Glutamatergic neuron (in vitro differentiated cells): ENCODE measurements at regions not wholly inside any gene's neighbourhood (a gene's known extent, or its start where the extent isn't known, plus 50 kb on each side); places are given as distances from the start of the nearest gene placed in this dataset.
A peak's percentile ranks its signal among the peaks of the same experiment; 100 is the strongest.

ENCODE experiments used
- DNase-seq: peaks from one replicate; pipeline ENCODE4 v3.0.0; 2022
- H3K27ac Mint-ChIP-seq: one replicate; pipeline ENCODE4 v1.8.0; 2020; ENCODE audit warnings: mild to moderate bottlenecking, mixed read lengths, inconsistent platforms; ENCODE audit not compliant: unreplicated experiment
- H3K27me3 Mint-ChIP-seq: one replicate; pipeline ENCODE4 v1.8.0; 2020; ENCODE audit warnings: mild to moderate bottlenecking, moderate library complexity, mixed read lengths, inconsistent platforms; ENCODE audit not compliant: unreplicated experiment
- H3K36me3 Mint-ChIP-seq: one replicate; pipeline ENCODE4 v1.8.0; 2020; ENCODE audit warnings: mild to moderate bottlenecking, mixed read lengths, inconsistent platforms; ENCODE audit not compliant: unreplicated experiment
- H3K4me1 Mint-ChIP-seq: one replicate; pipeline ENCODE4 v1.8.0; 2020; ENCODE audit warnings: mild to moderate bottlenecking, low read depth, mixed read lengths, inconsistent platforms; ENCODE audit not compliant: unreplicated experiment
- H3K4me3 Mint-ChIP-seq: one replicate; pipeline ENCODE4 v1.8.0; 2020; ENCODE audit warnings: mild to moderate bottlenecking, mixed read lengths, inconsistent platforms; ENCODE audit not compliant: unreplicated experiment
- H3K9me3 Mint-ChIP-seq: one replicate; pipeline ENCODE4 v1.8.0; 2020; ENCODE audit warnings: mild to moderate bottlenecking, moderate library complexity, mixed read lengths, inconsistent platforms; ENCODE audit not compliant: unreplicated experiment
- CTCF ChIP-seq: fragments of 200-600 bp; sonication (generic); IDR thresholded peaks from one replicate; pipeline ENCODE4 v1.5.0; 2021; ENCODE audit not compliant: partially characterized antibody, unreplicated experiment

GRCh38 chr1:187513190-187513589, 684.4 kb downstream of the PLA2G4A start:
- no peak for TF ChIP-seq CTCF
- Mint-ChIP-seq H3K27ac (no peak overlapping the region), H3K4me3 (no peak overlapping the region), H3K27me3 (peaks cover 4% of the 10 kb centered on the region), H3K9me3 (peaks cover 8% of the 10 kb centered on the region), H3K4me1 (peaks cover 14% of the 10 kb centered on the region), H3K36me3 (no peaks in the 10 kb centered on the region)
- no peak for DNase-seq

- H3K4me1 Mint-ChIP-seq = peaks cover 17% of the 10 kb centered on the region
- peaks cover 4% of the 10 kb centered on the region for H3K27me3 Mint-ChIP-seq
- no peaks in the 10 kb centered on the region for H3K36me3 Mint-ChIP-seq
- TF ChIP-seq CTCF = no peak
- no peak for DNase-seq
- H3K4me3 Mint-ChIP-seq = no peak overlapping the region
- no peak overlapping the region for H3K27ac Mint-ChIP-seq
- peaks cover 10% of the 10 kb centered on the region for H3K9me3 Mint-ChIP-seq
Measured at GRCh38 chr1:187514110-187514509, 685.4 kb downstream of the PLA2G4A start.

GRCh38 chr1:187516874-187517273, 688.1 kb downstream of the PLA2G4A start:
- H3K36me3 Mint-ChIP-seq = no peaks in the 10 kb centered on the region
- TF ChIP-seq CTCF = no peak
- H3K4me1 Mint-ChIP-seq = peaks cover 17% of the 10 kb centered on the region
- peaks cover 8% of the 10 kb centered on the region for H3K9me3 Mint-ChIP-seq
- H3K4me3 Mint-ChIP-seq = no peak overlapping the region
- H3K27me3 Mint-ChIP-seq = peaks cover 4% of the 10 kb centered on the region
- DNase-seq = no peak
- H3K27ac Mint-ChIP-seq = no peak overlapping the region

GRCh38 chr1:187517546-187517945, 688.8 kb downstream of the PLA2G4A start:
- peak overlapping the region; percentile 42 for H3K4me3 Mint-ChIP-seq
- H3K9me3 Mint-ChIP-seq = peaks cover 8% of the 10 kb centered on the region
- DNase-seq = no peak
- H3K27ac Mint-ChIP-seq = peak overlapping the region; percentile 71
- no peak for TF ChIP-seq CTCF
- H3K36me3 Mint-ChIP-seq = no peaks in the 10 kb centered on the region
- peaks cover 17% of the 10 kb centered on the region for H3K4me1 Mint-ChIP-seq
- H3K27me3 Mint-ChIP-seq = peaks cover 4% of the 10 kb centered on the region

GRCh38 chr1:187527346-187527745, 698.6 kb downstream of the PLA2G4A start:
- no peaks in the 10 kb centered on the region for H3K27me3 Mint-ChIP-seq
- no peaks in the 10 kb centered on the region for H3K4me1 Mint-ChIP-seq
- H3K4me3 Mint-ChIP-seq = no peak overlapping the region
- no peak overlapping the region for H3K27ac Mint-ChIP-seq
- no peak for DNase-seq
- H3K9me3 Mint-ChIP-seq = no peaks in the 10 kb centered on the region
- no peak for TF ChIP-seq CTCF
- H3K36me3 Mint-ChIP-seq = no peaks in the 10 kb centered on the region
